Ectodermal cell (in vitro differentiated cells): ENCODE measurements at regions not wholly inside any gene's neighbourhood (a gene's known extent, or its start where the extent isn't known, plus 50 kb on each side); places are given as distances from the start of the nearest gene placed in this dataset.
"Not testable (repeated sequence)": the region's sequence is repeated elsewhere in the genome, so short reads cannot be mapped to it uniquely, and the experiment has no call there.

Experiments used
- H3K27ac ChIP-seq: 2 replicates; pipeline ENCODE4 v1.7.0; 2013; ENCODE audit warnings: mild to moderate bottlenecking, low read depth, low read length; ENCODE audit not compliant: insufficient read depth, poor library complexity, severe bottlenecking
- H3K27me3 ChIP-seq: 2 replicates; pipeline ENCODE4 v1.7.0; 2013; ENCODE audit warnings: mild to moderate bottlenecking, low read length; ENCODE audit not compliant: insufficient read depth, control insufficient read depth, poor library complexity, severe bottlenecking
- H3K36me3 ChIP-seq: one replicate; pipeline ENCODE4 v1.7.0; 2013; ENCODE audit warnings: low read length; ENCODE audit not compliant: control insufficient read depth, insufficient read depth
- H3K4me1 ChIP-seq: one replicate; pipeline ENCODE4 v1.7.0; 2013; ENCODE audit warnings: low read length; ENCODE audit not compliant: control insufficient read depth, insufficient read depth
- H3K4me3 ChIP-seq: 2 replicates; pipeline ENCODE4 v1.7.0; 2013; ENCODE audit warnings: low read depth, low read length, control low read depth; ENCODE audit not compliant: insufficient read depth
- H3K9me3 ChIP-seq: 2 replicates; pipeline ENCODE4 v1.7.0; 2013; ENCODE audit warnings: mild to moderate bottlenecking, low read length, moderate library complexity; ENCODE audit not compliant: control insufficient read depth
- WGBS, 2 experiments: methylation state at CpG; one replicate each; pipeline ENCODE4 v1.1.7; 2013; ENCODE audit warnings: missing lambda C conversion rate in 2 of 2; 5-methylcytosine and 5-hydroxymethylcytosine counted together

DNA sequence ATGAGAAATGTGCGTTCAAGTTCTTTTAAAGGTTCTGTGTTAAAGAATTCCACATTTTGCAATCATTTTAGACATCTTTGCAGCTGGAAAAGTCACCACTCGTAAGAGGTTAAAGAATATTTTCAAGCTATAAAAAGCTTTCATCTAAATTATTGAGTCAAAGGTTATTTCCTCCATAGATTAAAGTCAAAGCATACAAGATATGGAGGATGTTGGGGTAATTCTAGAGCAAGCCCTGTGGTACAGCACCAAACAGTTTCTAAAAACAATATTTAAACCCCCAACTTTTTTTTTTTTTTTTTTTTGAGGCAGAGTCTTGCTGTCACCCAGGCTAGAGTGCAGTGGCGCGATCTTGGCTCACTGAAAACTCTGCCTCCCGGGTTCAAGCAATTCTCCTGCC, 1299.8 kb upstream of the TMEM132C start:
- H3K4me1 ChIP-seq: no peaks in the 10 kb centered on the region
- no peak overlapping the region for H3K27ac ChIP-seq
- no peaks in the 10 kb centered on the region for H3K27me3 ChIP-seq
- H3K9me3 ChIP-seq: no peaks in the 10 kb centered on the region
- H3K4me3 ChIP-seq: no peak overlapping the region
- WGBS, 2 experiments: 91 to 97% methylated on average over 4 to 5 of the region's 5 CpGs
- H3K36me3 ChIP-seq: no peaks in the 10 kb centered on the region

DNA sequence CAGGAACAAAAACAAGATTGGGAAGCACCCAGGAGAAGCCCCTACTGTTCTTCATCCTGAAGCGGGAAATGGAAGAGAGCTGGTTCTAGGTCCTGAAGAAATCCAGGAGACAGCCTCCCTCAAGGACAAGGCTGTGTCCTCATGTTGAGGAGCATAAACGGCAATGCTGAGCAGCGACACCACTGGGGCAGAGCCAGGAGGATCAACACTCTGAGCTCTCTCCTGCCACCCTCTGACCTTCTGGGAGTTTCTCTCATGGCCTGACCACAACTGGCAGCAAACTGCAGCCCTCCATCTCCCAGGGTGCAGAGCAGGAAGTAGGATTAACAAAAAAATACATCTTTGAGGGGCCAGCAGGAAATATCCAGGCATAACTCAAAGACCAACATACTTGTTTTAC, 1292.2 kb upstream of the TMEM132C start:
- 63 to 66% methylated on average over 3 of the region's 3 CpGs for WGBS, 2 experiments
- Histone ChIP-seq H3K9me3 (no peaks in the 10 kb centered on the region), H3K4me3 (no peak overlapping the region), H3K4me1 (no peaks in the 10 kb centered on the region), H3K27ac (no peak overlapping the region), H3K36me3 (no peaks in the 10 kb centered on the region), H3K27me3 (no peaks in the 10 kb centered on the region)

DNA sequence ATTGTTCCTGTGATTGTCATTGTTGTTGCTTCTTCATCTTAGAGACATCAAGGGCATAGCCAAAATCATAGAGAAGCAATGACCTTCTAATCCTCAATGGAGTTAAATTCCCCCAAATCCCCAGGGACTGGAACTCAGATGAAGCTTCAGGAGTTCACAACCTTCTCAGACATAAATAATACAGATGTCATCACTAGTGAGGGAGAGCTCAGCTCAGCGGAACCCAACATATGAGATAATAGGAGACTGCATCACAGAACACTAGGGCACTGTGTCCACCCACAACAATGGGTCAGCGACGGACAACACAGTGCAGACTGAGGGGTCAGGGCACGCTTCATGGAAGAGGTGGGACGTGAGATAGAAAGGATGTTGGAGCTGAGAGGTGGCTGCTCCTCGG, 1290.4 kb upstream of the TMEM132C start:
- 89 to 91% methylated on average over 6 of the region's 6 CpGs for WGBS, 2 experiments
- Histone ChIP-seq H3K36me3 (no peaks in the 10 kb centered on the region), H3K27me3 (no peaks in the 10 kb centered on the region), H3K4me1 (no peaks in the 10 kb centered on the region), H3K4me3 (no peak overlapping the region), H3K9me3 (no peaks in the 10 kb centered on the region), H3K27ac (no peak overlapping the region)

DNA sequence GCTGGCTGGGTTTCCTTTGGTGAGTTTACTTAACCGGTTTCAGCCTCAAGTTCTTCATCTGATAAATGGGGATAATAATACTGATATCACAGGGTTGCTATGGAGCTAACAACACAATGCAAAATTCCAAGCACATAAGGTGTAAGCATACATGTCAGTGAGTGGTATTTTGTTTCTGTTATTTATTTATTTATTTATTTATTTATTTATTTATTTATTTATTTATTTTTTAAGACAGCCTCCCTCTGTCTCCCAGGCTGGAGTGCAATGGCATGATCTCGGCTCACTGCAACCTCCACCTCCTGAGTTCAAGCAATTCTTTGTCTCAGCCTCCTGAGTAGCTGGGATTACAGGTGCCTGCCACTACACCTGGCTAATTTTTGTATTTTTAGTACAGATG, 1287.4 kb upstream of the TMEM132C start:
- not testable (repeated sequence) for H3K27me3 ChIP-seq, H3K9me3 ChIP-seq, H3K4me1 ChIP-seq, H3K36me3 ChIP-seq, H3K4me3 ChIP-seq, H3K27ac ChIP-seq
- 88 to 94% methylated on average over 2 of the region's 2 CpGs for WGBS, 2 experiments

DNA sequence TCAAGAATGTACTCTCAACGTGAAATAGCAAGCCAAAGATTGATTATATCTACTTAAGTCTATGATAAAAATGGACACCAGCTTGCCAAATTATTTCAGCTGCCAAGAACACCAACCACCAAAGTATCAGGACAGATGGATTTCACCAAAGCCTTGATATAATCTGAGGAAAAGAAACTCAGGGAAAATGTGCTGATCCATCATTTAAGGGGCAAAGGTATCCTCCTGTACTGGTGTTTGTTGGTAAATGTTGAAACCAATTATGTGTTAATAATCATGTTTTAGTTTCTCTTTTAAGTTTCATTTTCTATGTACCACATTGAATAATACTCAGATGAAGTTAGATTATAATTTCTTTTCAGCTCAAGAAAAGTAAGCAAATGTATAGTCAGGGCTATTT, 1284.3 kb upstream of the TMEM132C start:
- H3K9me3 ChIP-seq: peaks cover 3% of the 10 kb centered on the region
- 63% methylated on average over 1 of the region's 1 CpG; no CpG with 5 or more reads in 1 of the 2 experiments for WGBS, 2 experiments
- no peak overlapping the region for H3K4me3 ChIP-seq
- no peaks in the 10 kb centered on the region for H3K4me1 ChIP-seq
- H3K36me3 ChIP-seq: no peaks in the 10 kb centered on the region
- no peak overlapping the region for H3K27ac ChIP-seq
- no peaks in the 10 kb centered on the region for H3K27me3 ChIP-seq

DNA sequence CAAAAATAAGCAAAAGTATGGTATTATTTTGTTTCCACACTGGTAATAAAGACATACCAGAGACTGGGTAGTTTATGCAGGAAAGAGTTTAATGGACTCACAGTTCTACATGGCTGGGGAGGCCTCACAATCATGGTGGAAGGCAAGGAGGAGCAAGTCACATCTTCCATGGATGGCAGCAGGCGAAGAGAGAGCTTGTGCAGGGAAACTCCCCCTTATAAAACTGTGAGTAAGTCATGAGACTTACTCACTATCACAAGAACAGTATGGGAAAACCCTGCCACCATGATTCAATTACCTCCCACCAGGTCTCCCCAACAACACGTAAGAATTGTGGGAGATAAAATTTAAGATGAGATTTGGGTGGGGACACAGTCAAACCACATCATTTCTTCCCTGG, 1283.2 kb upstream of the TMEM132C start:
- not testable (repeated sequence) for H3K27ac ChIP-seq, H3K9me3 ChIP-seq, H3K27me3 ChIP-seq, H3K4me1 ChIP-seq, H3K4me3 ChIP-seq, H3K36me3 ChIP-seq
- WGBS, 2 experiments: 89 to 95% methylated on average over 1 of the region's 2 CpGs

DNA sequence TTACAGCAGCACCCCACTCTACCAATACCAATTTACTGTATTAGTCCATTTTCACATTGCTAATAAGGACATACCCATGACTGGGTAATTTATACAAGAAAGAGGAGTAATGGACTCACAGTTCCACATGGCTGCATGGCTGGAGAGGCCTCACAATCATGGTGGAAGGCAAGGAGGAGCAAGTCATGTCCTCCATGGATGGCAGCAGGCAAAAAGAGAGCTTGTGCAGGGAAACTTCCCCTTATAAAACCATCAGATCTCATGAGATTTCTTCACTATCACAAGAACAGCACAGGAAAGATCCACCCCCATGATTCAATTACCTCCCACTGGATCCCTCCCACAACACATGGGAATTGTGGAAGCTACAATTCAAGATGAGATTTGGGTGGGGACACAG, 1281.3 kb upstream of the TMEM132C start:
- H3K4me1 ChIP-seq, H3K36me3 ChIP-seq, H3K27me3 ChIP-seq, H3K9me3 ChIP-seq, H3K4me3 ChIP-seq, H3K27ac ChIP-seq: not testable (repeated sequence)

DNA sequence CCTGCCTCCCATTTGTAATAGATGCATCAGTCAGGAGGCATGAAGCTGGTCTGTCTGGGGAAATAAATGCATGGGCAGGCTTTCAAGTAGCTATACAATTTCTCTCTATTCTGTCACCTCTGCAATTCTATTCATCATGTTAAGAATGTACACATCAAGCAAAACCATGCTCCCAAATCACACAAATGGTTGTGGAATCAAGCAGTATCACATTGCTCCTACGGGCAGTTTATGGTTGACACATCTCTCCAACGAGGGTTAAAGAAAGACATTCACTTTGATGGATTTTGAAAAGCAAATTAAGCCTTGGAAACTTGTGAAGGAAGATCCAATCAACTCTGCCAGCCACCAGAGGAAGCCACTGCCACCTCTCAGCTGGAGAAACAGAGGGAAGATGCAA, 1277.4 kb upstream of the TMEM132C start:
- Histone ChIP-seq H3K36me3 (no peaks in the 10 kb centered on the region), H3K27me3 (no peaks in the 10 kb centered on the region), H3K4me1 (no peaks in the 10 kb centered on the region), H3K27ac (no peak overlapping the region), H3K9me3 (peaks cover 3% of the 10 kb centered on the region), H3K4me3 (no peak overlapping the region)
- WGBS, 2 experiments: 88 to 96% methylated on average over 2 of the region's 2 CpGs

DNA sequence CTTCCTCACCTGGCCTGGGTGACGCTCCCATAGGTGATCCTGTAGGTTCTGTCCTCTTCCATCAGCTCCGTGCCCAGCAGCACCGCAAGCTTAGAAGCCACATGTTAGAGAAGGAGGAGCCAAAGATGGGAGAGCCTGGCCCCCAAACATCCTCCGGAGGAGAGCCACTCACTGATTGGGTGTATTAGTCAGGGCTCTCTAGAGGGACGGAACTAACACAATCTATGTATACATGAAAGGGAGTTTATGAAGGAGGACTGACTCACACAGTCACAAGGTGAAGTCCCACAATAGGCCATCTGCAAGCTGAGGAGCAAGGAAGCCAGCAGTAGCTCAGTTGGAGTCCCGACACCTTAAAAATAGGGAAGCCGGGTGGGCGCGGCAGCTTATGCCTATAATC, 1273.1 kb upstream of the TMEM132C start:
- no peak overlapping the region for H3K4me3 ChIP-seq
- H3K27me3 ChIP-seq: no peaks in the 10 kb centered on the region
- H3K36me3 ChIP-seq: no peaks in the 10 kb centered on the region
- H3K27ac ChIP-seq: no peak overlapping the region
- H3K9me3 ChIP-seq: no peaks in the 10 kb centered on the region
- H3K4me1 ChIP-seq: peaks cover under 1% of the 10 kb centered on the region
- 94 to 96% methylated on average over 9 of the region's 9 CpGs for WGBS, 2 experiments

DNA sequence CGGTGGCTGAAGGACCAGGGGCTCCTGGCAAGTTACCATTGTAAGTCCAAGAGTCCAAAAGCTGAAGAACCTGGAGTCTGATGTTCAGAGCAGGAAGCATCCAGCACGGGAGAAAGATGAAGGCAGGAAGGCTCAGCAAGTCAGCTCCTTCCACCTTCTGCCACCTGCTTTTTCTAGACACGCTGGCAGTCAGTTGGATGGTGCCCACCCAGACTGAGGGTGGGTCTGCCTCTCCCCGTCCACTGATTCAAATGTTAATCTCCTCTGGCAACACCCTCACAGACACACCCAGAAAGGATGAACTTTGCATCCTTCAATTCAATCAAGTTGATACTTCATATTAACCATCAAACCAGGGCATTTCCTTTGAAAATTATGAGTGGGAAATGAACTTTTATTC, 1272.4 kb upstream of the TMEM132C start:
- H3K9me3 ChIP-seq: no peaks in the 10 kb centered on the region
- 82 to 86% methylated on average over 4 of the region's 4 CpGs for WGBS, 2 experiments
- no peaks in the 10 kb centered on the region for H3K27me3 ChIP-seq
- no peaks in the 10 kb centered on the region for H3K36me3 ChIP-seq
- no peak overlapping the region for H3K4me3 ChIP-seq
- peaks cover 3% of the 10 kb centered on the region for H3K4me1 ChIP-seq
- no peak overlapping the region for H3K27ac ChIP-seq

DNA sequence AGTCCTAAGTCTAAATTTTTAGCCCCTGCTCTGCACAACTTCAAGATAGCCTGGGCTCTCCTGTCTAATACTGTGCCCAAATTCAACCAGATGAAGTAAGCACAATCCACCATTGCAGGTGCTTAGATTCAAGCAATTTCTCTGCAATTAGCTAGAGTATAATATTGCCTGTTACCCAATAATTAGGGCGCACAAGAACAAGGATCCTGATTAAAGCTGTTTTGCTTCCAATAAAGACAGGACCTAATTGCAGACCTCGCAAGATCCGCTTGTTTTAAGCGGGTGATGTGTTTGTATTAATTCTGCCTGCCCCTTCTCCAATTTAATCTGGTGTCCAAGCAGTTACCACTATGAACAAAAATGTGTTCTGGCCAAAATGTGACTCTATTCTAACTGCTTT, 1268.9 kb upstream of the TMEM132C start:
- H3K4me1 ChIP-seq: peaks cover 3% of the 10 kb centered on the region
- no peaks in the 10 kb centered on the region for H3K27me3 ChIP-seq
- 94 to 100% methylated on average over 4 of the region's 4 CpGs for WGBS, 2 experiments
- no peak overlapping the region for H3K4me3 ChIP-seq
- H3K9me3 ChIP-seq: no peaks in the 10 kb centered on the region
- H3K36me3 ChIP-seq: no peaks in the 10 kb centered on the region
- no peak overlapping the region for H3K27ac ChIP-seq
